Embryonic facial prominence (tissue), 1 donor: ENCODE measurements at regions not wholly inside any gene's neighbourhood (a gene's known extent, or its start where the extent isn't known, plus 50 kb on each side); places are given as distances from the start of the nearest gene placed in this dataset.
A peak's percentile ranks its signal among the peaks of the same experiment; 100 is the strongest.
"Not testable (repeated sequence)": the region's sequence is repeated elsewhere in the genome, so short reads cannot be mapped to it uniquely, and the experiment has no call there.

Source experiments
- DNase-seq: peaks from one replicate; pipeline ENCODE4 v3.0.0-alpha.2; 2016; ENCODE audit errors: extremely low spot score

GRCh38 chr6:28802417-28803336 is 121.1 kb downstream of the TRIM27 start:
- no peak for DNase-seq

GRCh38 chr6:28803337-28803709 is 120.5 kb downstream of the TRIM27 start:
- no peak for DNase-seq

GRCh38 chr6:28807682-28808280 is 116.0 kb downstream of the TRIM27 start:
- no peak for DNase-seq

GRCh38 chr6:28808383-28808782 is 115.4 kb downstream of the TRIM27 start:
- DNase-seq, result no peak

- DNase-seq, result no peak
Observed at GRCh38 chr6:28809947-28810658, 113.7 kb downstream of the TRIM27 start.

GRCh38 chr6:28810659-28811053 is 113.1 kb downstream of the TRIM27 start:
- DNase-seq, result no peak

- DNase-seq, result no peak
Observed at GRCh38 chr6:28811873-28812272, 111.9 kb downstream of the TRIM27 start.

- no peak for DNase-seq
Observed at GRCh38 chr6:28812778-28813569, 110.8 kb downstream of the TRIM27 start.

GRCh38 chr6:28814032-28814976 is 109.5 kb downstream of the TRIM27 start:
- DNase-seq, result no peak

GRCh38 chr6:28816339-28816908 is 107.4 kb downstream of the TRIM27 start:
- DNase-seq, result no peak

- no peak for DNase-seq
Observed at GRCh38 chr6:28816909-28817807, 106.6 kb downstream of the TRIM27 start.

- DNase-seq, result no peak
Observed at GRCh38 chr6:28817808-28818145, 106.0 kb downstream of the TRIM27 start.

GRCh38 chr6:28824793-28825731 is 98.7 kb downstream of the TRIM27 start:
- DNase-seq, result no peak

GRCh38 chr6:28825732-28826293 is 98.0 kb downstream of the TRIM27 start:
- DNase-seq, result no peak

- not testable (repeated sequence) for DNase-seq
Observed at GRCh38 chr6:28831683-28832082, 92.1 kb downstream of the TRIM27 start.

- DNase-seq, result not testable (repeated sequence)
Observed at GRCh38 chr6:28836703-28837102, 87.1 kb downstream of the TRIM27 start.

GRCh38 chr6:28838289-28838633 is 85.5 kb downstream of the TRIM27 start:
- DNase-seq, result peak; percentile 75
